Brain microvascular endothelial cell (primary cell): ENCODE measurements at regions not wholly inside any gene's neighbourhood (a gene's known extent, or its start where the extent isn't known, plus 50 kb on each side); places are given as distances from the start of the nearest gene placed in this dataset.

ENCODE experiments used
- DNase-seq: peaks from one replicate; pipeline ENCODE4 v3.0.0-alpha.2; 2020
- H3K27ac ChIP-seq: fragments of 250-450 bp; sonication (Bioruptor Pico); 2 replicates; pipeline ENCODE4 v1.5.1; 2020; ENCODE audit warnings: mild to moderate bottlenecking, moderate library complexity
- H3K27me3 ChIP-seq: fragments of 250-450 bp; sonication (Bioruptor Pico); replicated peaks from 2 replicates; pipeline ENCODE4 v1.5.1; 2020; ENCODE audit warnings: mild to moderate bottlenecking
- H3K36me3 ChIP-seq: fragments of 250-450 bp; sonication (Bioruptor Pico); replicated peaks from 2 replicates; pipeline ENCODE4 v1.5.1; 2020; ENCODE audit warnings: mild to moderate bottlenecking
- H3K4me3 ChIP-seq: 2 replicates; pipeline ENCODE4 v1.5.1; 2011; ENCODE audit warnings: low read depth, mild to moderate bottlenecking, control low read depth, low read length, moderate library complexity
- CTCF ChIP-seq: IDR thresholded peaks from 2 replicates; pipeline ENCODE4 v1.5.1; 2011; ENCODE audit warnings: low read depth, mild to moderate bottlenecking, moderate library complexity, low read length, control low read depth, inconsistent platforms; ENCODE audit errors: missing control alignments
- in situ Hi-C: cut with HindIII; loops from 2 replicates; pipeline ENCODE4 v1.10.0; 2017; ENCODE audit warnings: low sequenced_read_pairs, low pct_ligation_motif_present

DNA sequence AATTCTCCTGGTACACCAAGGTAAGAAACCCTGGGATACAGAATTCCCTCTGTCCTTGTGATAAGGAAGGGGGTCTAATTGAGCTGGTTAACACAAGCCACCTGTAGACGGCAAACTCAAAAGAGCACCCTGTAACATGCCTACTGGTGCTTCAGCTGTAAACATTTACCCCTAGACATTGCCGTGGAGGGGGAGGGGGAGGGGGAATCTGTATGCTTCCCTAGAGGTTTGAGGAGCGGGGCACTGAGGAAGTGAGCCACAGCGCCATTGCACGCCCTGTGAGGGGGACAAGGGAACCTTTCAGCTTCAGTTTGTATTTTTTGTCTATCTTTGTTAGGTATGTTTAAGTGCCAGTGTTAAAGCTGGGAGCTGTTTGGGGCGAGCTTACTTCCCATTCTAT lies 99.8 kb downstream of the AASDHPPT start:
- H3K36me3 ChIP-seq: no peaks in the 10 kb centered on the region
- in situ Hi-C loops: no loop called here
- H3K27ac ChIP-seq: no peak overlapping the region
- TF ChIP-seq CTCF: no peak
- H3K27me3 ChIP-seq: no peaks in the 10 kb centered on the region
- no peak for DNase-seq
- no peak overlapping the region for H3K4me3 ChIP-seq

DNA sequence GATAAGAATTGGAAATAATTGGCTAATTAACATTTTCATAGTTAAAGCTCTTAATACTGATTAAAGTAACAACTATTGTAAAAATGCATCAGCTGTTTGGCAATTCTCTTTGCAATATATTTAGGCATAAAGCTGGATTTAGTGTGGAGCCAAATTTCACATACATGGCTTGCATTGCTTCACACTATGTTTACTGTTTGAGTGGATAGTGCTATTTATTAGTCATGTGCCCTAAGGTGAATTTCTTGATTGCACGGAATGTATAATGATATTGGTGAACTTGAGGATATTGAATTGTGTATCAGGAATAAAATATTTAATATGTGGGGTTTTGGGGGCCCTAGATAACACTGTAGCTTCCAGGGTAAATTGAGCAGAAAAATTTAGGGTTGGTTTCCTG lies 100.9 kb downstream of the AASDHPPT start:
- DNase-seq: no peak
- Histone ChIP-seq H3K27ac (no peak overlapping the region), H3K4me3 (no peak overlapping the region), H3K36me3 (no peaks in the 10 kb centered on the region), H3K27me3 (no peaks in the 10 kb centered on the region)
- no peak for TF ChIP-seq CTCF
- in situ Hi-C loops: no loop called here

DNA sequence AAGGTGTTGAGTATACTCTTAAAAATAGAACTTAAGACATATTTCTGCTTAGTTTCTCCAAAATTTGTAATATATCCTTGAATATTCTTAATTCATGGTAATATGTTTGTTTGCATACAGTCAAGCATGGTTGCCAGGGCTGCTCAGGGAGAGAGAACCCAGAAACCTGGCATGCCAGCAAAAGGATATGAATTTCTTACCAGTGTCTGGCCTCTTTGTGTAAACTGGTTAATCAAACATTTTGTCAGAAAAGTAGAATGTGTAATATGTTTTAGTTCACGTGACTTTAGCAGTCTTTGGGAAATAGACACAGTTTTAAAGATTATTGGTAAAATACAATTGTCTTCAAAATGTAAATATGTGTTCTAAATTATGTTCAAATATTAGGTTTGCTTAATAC lies 101.6 kb downstream of the AASDHPPT start:
- Histone ChIP-seq H3K27me3 (no peaks in the 10 kb centered on the region), H3K4me3 (no peak overlapping the region), H3K36me3 (no peaks in the 10 kb centered on the region), H3K27ac (no peak overlapping the region)
- in situ Hi-C loops: no loop called here
- TF ChIP-seq CTCF: no peak
- no peak for DNase-seq

DNA sequence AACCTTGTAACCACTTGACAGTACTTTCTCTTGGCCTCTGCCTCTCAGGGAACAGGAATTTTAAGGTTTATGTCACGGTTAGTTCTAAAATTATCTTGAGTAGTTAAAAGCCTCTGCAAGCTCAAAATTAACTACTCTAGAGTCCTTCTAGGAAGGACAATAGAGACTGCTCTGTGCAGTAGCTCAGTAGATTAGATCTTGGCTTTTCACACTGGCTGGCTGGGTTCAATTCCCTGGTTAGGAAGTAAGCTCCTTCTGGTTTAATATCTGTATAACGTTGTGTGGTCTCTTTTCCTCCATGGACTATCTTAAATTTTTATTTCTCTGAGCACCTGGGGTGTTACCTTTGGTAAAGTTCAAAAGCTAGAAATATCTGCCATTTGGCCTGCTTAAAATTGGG lies 109.2 kb downstream of the AASDHPPT start:
- H3K27me3 ChIP-seq: no peaks in the 10 kb centered on the region
- no peak overlapping the region for H3K27ac ChIP-seq
- no peak for TF ChIP-seq CTCF
- DNase-seq: no peak
- no peak overlapping the region for H3K4me3 ChIP-seq
- in situ Hi-C loops: no loop called here
- no peaks in the 10 kb centered on the region for H3K36me3 ChIP-seq

DNA sequence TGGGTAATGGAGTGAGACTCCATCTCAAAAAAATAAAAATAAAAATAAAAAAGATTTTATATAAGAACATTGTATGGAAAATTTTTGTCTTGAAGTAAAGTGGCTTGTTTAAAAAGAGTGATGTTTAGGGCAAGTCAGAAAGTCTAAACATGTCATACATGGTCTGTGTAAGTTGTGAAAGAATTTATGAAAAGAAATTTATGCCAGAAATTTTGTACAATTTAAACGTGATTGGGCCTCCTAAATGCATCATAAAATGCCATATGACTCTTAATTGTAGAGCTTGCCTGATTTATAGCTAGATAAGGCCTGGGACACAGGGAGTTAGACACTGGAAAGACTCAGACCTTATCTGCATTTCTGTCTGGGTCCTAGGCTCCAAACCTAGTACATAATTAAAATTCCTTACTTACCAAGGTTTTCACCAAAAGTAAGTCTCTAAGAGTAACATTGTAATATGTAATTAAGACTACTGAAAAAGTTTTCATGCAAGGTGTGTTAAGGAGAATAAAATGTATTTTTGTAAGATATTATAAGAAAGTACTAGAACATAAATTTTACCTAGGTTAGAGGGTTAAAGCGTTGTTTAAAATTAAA lies 110.5 kb downstream of the AASDHPPT start:
- TF ChIP-seq CTCF: no peak
- in situ Hi-C loops: no loop called here
- Histone ChIP-seq H3K4me3 (no peak overlapping the region), H3K36me3 (no peaks in the 10 kb centered on the region), H3K27me3 (no peaks in the 10 kb centered on the region), H3K27ac (no peak overlapping the region)
- no peak for DNase-seq

DNA sequence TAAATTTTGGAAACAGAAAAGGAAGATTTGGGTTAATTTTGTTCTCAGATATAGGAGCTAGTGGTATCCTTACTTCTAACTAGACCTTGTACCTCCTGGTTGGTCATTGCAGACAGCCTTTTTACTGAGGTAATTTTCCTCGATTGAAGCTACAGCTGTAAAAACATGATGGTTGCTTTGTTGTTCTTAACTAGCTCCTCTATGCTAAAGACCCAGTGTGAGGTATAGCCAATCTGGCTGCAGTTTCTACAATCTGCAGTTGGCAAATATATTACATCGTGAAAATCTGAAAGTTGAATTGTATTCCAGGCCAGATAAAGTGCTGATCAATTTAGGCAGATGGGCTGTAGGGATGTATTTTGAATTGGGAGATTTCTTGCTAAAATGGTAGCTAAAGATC lies 116.5 kb downstream of the AASDHPPT start:
- DNase-seq: no peak
- no peak overlapping the region for H3K27ac ChIP-seq
- in situ Hi-C loops: no loop called here
- no peak overlapping the region for H3K4me3 ChIP-seq
- no peaks in the 10 kb centered on the region for H3K27me3 ChIP-seq
- no peak for TF ChIP-seq CTCF
- H3K36me3 ChIP-seq: no peaks in the 10 kb centered on the region
